ENCODE measurements at regions not wholly inside any gene's neighbourhood (a gene's known extent, or its start where the extent isn't known, plus 50 kb on each side); places are given as distances from the start of the nearest gene placed in this dataset.

GRCh38 chr10:2436933-2437332 lies 630.4 kb upstream of the PFKP start:
- TF ChIP-seq POLR2A (IDR thresholded peaks at IDR 0.05) (no peak), CTCF (IDR thresholded peaks at IDR 0.05) (no peak), EP300 (IDR thresholded peaks at IDR 0.05; ENCODE audit: low read depth) (no peak), POLR2AphosphoS5 (IDR thresholded peaks at IDR 0.05) (no peak)
